K562 (cell line): ENCODE measurements at regions not wholly inside any gene's neighbourhood (a gene's known extent, or its start where the extent isn't known, plus 50 kb on each side); places are given as distances from the start of the nearest gene placed in this dataset.

ENCODE experiments used
- ATAC-seq: fragments of 200-7000 bp; cut with Tn5 transposase; 3 replicates; pipeline ENCODE4 v1.9.1; 2020; ENCODE audit warnings: moderate library complexity
- BruUV-seq: library from RNA; stranded (reverse); fragments of 400-500 nt; replicated peaks from 2 replicates; lab custom pipeline; 2021; lab: Mats Ljungman, UMichigan
- CTCF ChIA-PET: fragments of 300-600 bp; formaldehyde crosslinking; extraction: SDS; loops from one replicate; lab custom pipeline; 2021; ENCODE audit warnings: low intra/inter-chr PET ratio; lab: Yijun Ruan, JAX
- POLR2A ChIA-PET: fragments of 300-600, 350-650 bp; sonication (Branson Sonifier 250); formaldehyde crosslinking; extraction: SDS; loops from one replicate; lab custom pipeline; 2021; ENCODE audit warnings: antibody characterized with exemption, inconsistent platforms; lab: Yijun Ruan, JAX
- DNase-seq, 4 experiments: peaks; one replicate each; pipeline versions ENCODE4 v3.0.0 to v3.0.0-alpha.2; 2011 to 2018; ENCODE audit warnings: low spot score in 3 of 4, mixed read lengths in 3 of 4; ENCODE audit errors: extremely low read depth in 1 of 4
- FAIRE-seq: peaks from 2 replicates; lab custom pipeline; 2011; peaks lifted over from hg19 to GRCh38; lab: Jason Lieb, UNC
- H2AFZ ChIP-seq: 2 replicates; pipeline ENCODE4 v1.6.0; 2011; ENCODE audit warnings: low read depth, low read length, control low read depth, inconsistent platforms
- H3K27ac ChIP-seq: fragments of 200-600 bp; 3 replicates; pipeline ENCODE4 v1.8.0; 2011; ENCODE audit warnings: low read depth, mild to moderate bottlenecking, control low read depth, inconsistent platforms, low read length, moderate library complexity, mixed read lengths; ENCODE audit errors: extremely low read depth
- H3K27me3 ChIP-seq, 2 experiments: fragments of 300-600 bp in 1 of 2; 2 replicates in 1 of 2; 3 replicates in 1 of 2; pipeline versions ENCODE4 v1.6.0 to v1.8.0; 2011; ENCODE audit warnings: inconsistent platforms in 2 of 2, low read length in 2 of 2, mild to moderate bottlenecking in 1 of 2, mixed read lengths in 1 of 2, moderate library complexity in 1 of 2; ENCODE audit not compliant: control insufficient read depth in 2 of 2, insufficient read depth in 2 of 2
- H3K36me3 ChIP-seq: fragments of 300-600 bp; 3 replicates; pipeline ENCODE4 v1.8.0; 2011; ENCODE audit warnings: mild to moderate bottlenecking, low read length, inconsistent platforms; ENCODE audit not compliant: control insufficient read depth, insufficient read depth
- H3K4me1 ChIP-seq, 2 experiments: fragments of 200-600 bp in 1 of 2; replicated peaks in 1 of 2; 2 replicates in 1 of 2; 3 replicates in 1 of 2; pipeline versions ENCODE4 v1.5.1 to v1.8.0; 2011; ENCODE audit warnings: inconsistent platforms in 2 of 2, low read length in 2 of 2, mild to moderate bottlenecking in 1 of 2, mixed read lengths in 1 of 2, moderate library complexity in 1 of 2; ENCODE audit not compliant: control insufficient read depth in 2 of 2, insufficient read depth in 2 of 2
- H3K4me2 ChIP-seq: 2 replicates; pipeline ENCODE4 v1.6.1; 2011; ENCODE audit warnings: low read length, control low read depth, inconsistent platforms, mixed read lengths; ENCODE audit not compliant: insufficient read depth
- H3K4me3 ChIP-seq: fragments of 200-600 bp; sonication (generic), shearing (Covaris generic); 2 replicates; pipeline ENCODE4 v1.5.1; 2016; ENCODE audit warnings: control low read depth, inconsistent platforms
- H3K79me2 ChIP-seq: fragments of 200-600 bp; 3 replicates; pipeline ENCODE4 v1.8.0; 2011; ENCODE audit warnings: low read length, inconsistent platforms; ENCODE audit not compliant: control insufficient read depth, insufficient read depth
- H3K9ac ChIP-seq, 2 experiments: 2 replicates each; pipeline versions ENCODE4 v1.6.0 to v1.6.1; 2011; ENCODE audit warnings: low read depth in 2 of 2, low read length in 2 of 2, control low read depth in 1 of 2, inconsistent platforms in 1 of 2, mild to moderate bottlenecking in 1 of 2, mixed read lengths in 1 of 2; ENCODE audit not compliant: insufficient read depth in 1 of 2
- H3K9me1 ChIP-seq: one replicate; pipeline ENCODE4 v1.6.0; 2011; ENCODE audit warnings: inconsistent platforms, mild to moderate bottlenecking, low read length, moderate library complexity; ENCODE audit not compliant: control insufficient read depth, insufficient read depth
- H3K9me3 ChIP-seq: replicated peaks from 2 replicates; pipeline ENCODE4 v1.5.1; 2011; ENCODE audit warnings: low read depth, low read length, inconsistent platforms; ENCODE audit not compliant: control insufficient read depth, insufficient read depth
- H4K20me1 ChIP-seq: replicated peaks from 2 replicates; pipeline ENCODE4 v1.6.1; 2011; ENCODE audit warnings: low read length, inconsistent platforms, mixed read lengths; ENCODE audit not compliant: control insufficient read depth, insufficient read depth
- CCNT2 ChIP-seq: IDR thresholded peaks from 2 replicates; pipeline ENCODE4 v1.6.1; 2011; ENCODE audit warnings: borderline replicate concordance, low read depth, mild to moderate bottlenecking, moderate library complexity, mixed read lengths, low read length; ENCODE audit not compliant: insufficient read length; ENCODE audit errors: extremely low read depth
- CEBPB ChIP-seq: fragments of 450-650 bp; IDR thresholded peaks from 2 replicates; pipeline ENCODE4 v1.6.1; 2016; ENCODE audit warnings: missing genetic modification characterization, missing compliant biosample characterization
- COPS2 ChIP-seq: fragments of 450-650 bp; conservative IDR thresholded peaks from 2 replicates; pipeline ENCODE4 v1.6.1; 2016; ENCODE audit warnings: mild to moderate bottlenecking, moderate library complexity
- DMBX1 ChIP-seq: fragments of 250-450 bp; sonication (Bioruptor Pico); IDR thresholded peaks from 2 replicates; pipeline ENCODE4 v1.8.0; 2022; ENCODE audit warnings: inconsistent platforms, mild to moderate bottlenecking, moderate library complexity, borderline replicate concordance
- ETV6 ChIP-seq, 3 experiments: fragments of 150-350 bp in 1 of 3; sonication (generic) in 1 of 3; formaldehyde crosslinking in 1 of 3; IDR thresholded peaks; 2 replicates each; pipeline versions ENCODE4 v1.6.1 to v1.8.0; 2014 to 2022; ENCODE audit warnings: borderline replicate concordance in 2 of 3, low read depth in 2 of 3, antibody characterized with exemption in 1 of 3, low read length in 1 of 3, mild to moderate bottlenecking in 1 of 3, missing genetic modification reagents in 1 of 3
- FOS ChIP-seq: IDR thresholded peaks from 3 replicates; pipeline ENCODE4 v1.6.1; 2011; ENCODE audit not compliant: insufficient read length; ENCODE audit errors: extremely low read depth
- HMG20B ChIP-seq: fragments of 250-450 bp; sonication (Bioruptor Pico); IDR thresholded peaks from 2 replicates; pipeline ENCODE4 v1.5.0; 2021; ENCODE audit warnings: mild to moderate bottlenecking
- MTF1 ChIP-seq: fragments of 250-450 bp; sonication (Bioruptor Pico); IDR thresholded peaks from 2 replicates; pipeline ENCODE4 v1.9.0; 2021; ENCODE audit warnings: moderate library complexity, mild to moderate bottlenecking, inconsistent platforms, borderline replicate concordance
- ZBTB1 ChIP-seq: sonication (generic); formaldehyde crosslinking; IDR thresholded peaks from 2 replicates; pipeline ENCODE4 v1.8.1; 2023; ENCODE audit warnings: missing genetic modification reagents, low read depth, mild to moderate bottlenecking, borderline replicate concordance
- ZFP30 ChIP-seq: fragments of 250-450 bp; sonication (Bioruptor Pico); IDR thresholded peaks from 2 replicates; pipeline ENCODE4 v1.8.0; 2022; ENCODE audit warnings: moderate library complexity, mild to moderate bottlenecking, inconsistent platforms, borderline replicate concordance
- ZNF384 ChIP-seq: IDR thresholded peaks from 2 replicates; pipeline ENCODE4 v1.6.1; 2012; ENCODE audit warnings: low read depth, low read length, improper control_type of control experiment
- ZNF79 ChIP-seq: fragments of 250-450 bp; sonication (Bioruptor Pico); IDR thresholded peaks from 2 replicates; pipeline ENCODE4 v1.4.0; 2020; ENCODE audit warnings: low read depth, mild to moderate bottlenecking, moderate library complexity
- WGBS: fragments of 100-300 bp; shearing (Covaris generic); methylation state at CpG from one replicate; pipeline ENCODE4 v1.1.6; 2016; ENCODE audit warnings: low coverage, mixed read lengths; ENCODE audit not compliant: insufficient coverage; ENCODE audit errors: missing lambda C conversion rate; 5-methylcytosine and 5-hydroxymethylcytosine counted together
- in situ Hi-C: fragments of 300-500 bp; cut with MboI; formaldehyde crosslinking; loops from 4 replicates; pipeline ENCODE4 v1.15.0; 2018; ENCODE audit warnings: inconsistent platforms, mixed read lengths
- intact Hi-C: fragments of 100-400 bp; cut with micrococcal nuclease; formaldehyde crosslinking; loops from 2 replicates; pipeline ENCODE4 v1.14.2; 2022
- TF ChIP-seq, protein P1 (sequence below), 2 experiments: IDR thresholded peaks; 2 replicates each; pipeline ENCODE4 v1.6.1; 2011; ENCODE audit warnings: borderline replicate concordance in 1 of 2, control low read depth in 1 of 2, low read depth in 1 of 2, low read length in 1 of 2, mild to moderate bottlenecking in 1 of 2, mixed read lengths in 1 of 2, moderate library complexity in 1 of 2; ENCODE audit not compliant: insufficient read depth in 1 of 2, insufficient read length in 1 of 2, poor library complexity in 1 of 2, severe bottlenecking in 1 of 2; ENCODE audit errors: extremely low read depth in 1 of 2
- TF ChIP-seq, protein P2 (sequence below): fragments of 450-650 bp; formaldehyde crosslinking; IDR thresholded peaks from 2 replicates; pipeline ENCODE4 v1.4.0; 2020; ENCODE audit warnings: mild to moderate bottlenecking, mixed read lengths
- TF ChIP-seq, protein P3 (sequence below): sonication (generic); formaldehyde crosslinking; IDR thresholded peaks from 2 replicates; pipeline ENCODE4 v1.4.0; 2020; ENCODE audit warnings: mild to moderate bottlenecking, missing genetic modification reagents
- TF ChIP-seq, protein P4 (sequence below): fragments of 250-450 bp; sonication (Bioruptor Pico); IDR thresholded peaks from 2 replicates; pipeline ENCODE4 v1.9.0; 2021; ENCODE audit warnings: mild to moderate bottlenecking

DNA sequence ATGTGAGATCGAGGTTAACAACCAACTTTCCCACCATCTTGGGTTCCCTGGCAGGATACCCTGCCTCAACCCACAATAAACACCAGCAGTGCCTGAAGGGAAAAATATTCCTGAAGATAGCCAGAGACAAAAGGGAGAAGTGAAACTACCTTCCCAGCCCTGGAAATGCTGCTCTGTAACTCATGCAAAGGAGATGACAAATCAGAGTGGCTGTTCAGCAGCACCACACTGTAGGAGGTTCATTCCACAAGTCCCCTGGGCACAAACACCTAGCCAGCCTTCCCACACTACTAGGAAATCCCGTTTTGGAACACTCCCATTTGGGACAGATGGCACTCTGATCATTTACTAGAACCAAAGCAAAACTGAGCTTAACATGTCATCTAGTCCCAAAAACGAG, 190.7 kb upstream of the RBBP8 start (continued):
- TF ChIP-seq, protein P1, sequence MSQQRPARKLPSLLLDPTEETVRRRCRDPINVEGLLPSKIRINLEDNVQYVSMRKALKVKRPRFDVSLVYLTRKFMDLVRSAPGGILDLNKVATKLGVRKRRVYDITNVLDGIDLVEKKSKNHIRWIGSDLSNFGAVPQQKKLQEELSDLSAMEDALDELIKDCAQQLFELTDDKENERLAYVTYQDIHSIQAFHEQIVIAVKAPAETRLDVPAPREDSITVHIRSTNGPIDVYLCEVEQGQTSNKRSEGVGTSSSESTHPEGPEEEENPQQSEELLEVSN (IDR thresholded peaks at IDR 0.05; ENCODE audit: borderline replicate concordance in 1 of 2, extremely low read depth in 1 of 2, insufficient read depth in 1 of 2, insufficient read length in 1 of 2, low read depth in 1 of 2, low read length in 1 of 2, poor library complexity in 1 of 2, severe bottlenecking in 1 of 2) = no peak
- TF ChIP-seq HMG20B (CRISPR knock-in tag) = no peak
- no peak for TF ChIP-seq DMBX1 (CRISPR knock-in tag)
- TF ChIP-seq, protein P2, sequence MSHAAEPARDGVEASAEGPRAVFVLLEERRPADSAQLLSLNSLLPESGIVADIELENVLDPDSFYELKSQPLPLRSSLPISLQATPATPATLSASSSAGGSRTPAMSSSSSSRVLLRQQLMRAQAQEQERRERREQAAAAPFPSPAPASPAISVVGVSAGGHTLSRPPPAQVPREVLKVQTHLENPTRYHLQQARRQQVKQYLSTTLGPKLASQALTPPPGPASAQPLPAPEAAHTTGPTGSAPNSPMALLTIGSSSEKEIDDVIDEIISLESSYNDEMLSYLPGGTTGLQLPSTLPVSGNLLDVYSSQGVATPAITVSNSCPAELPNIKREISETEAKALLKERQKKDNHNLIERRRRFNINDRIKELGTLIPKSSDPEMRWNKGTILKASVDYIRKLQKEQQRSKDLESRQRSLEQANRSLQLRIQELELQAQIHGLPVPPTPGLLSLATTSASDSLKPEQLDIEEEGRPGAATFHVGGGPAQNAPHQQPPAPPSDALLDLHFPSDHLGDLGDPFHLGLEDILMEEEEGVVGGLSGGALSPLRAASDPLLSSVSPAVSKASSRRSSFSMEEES (CRISPR knock-in tag) = no peak
- TF ChIP-seq MTF1 (CRISPR knock-in tag) = no peak
- no peak for TF ChIP-seq CEBPB (tag)

DNA sequence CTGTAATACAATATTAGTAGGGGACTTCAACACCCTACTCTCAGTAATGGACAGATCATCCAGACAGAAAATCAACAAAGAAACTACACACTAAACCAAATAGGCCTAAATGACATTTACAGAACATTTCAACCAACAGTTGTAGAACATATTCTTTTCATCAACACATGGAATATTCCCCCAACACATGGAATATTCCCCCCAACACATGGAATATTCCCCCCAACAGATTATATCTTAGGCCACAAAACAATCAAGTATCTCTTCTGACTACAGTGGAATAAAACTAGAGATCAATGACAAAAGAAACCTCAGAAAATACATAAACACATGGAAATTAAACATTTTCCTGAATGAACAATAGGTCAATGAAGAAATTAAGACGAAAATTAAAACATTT, 187.2 kb upstream of the RBBP8 start:
- Histone ChIP-seq H3K79me2 (no peaks in the 10 kb centered on the region), H3K9me3 (no peaks in the 10 kb centered on the region), H2AFZ (no peak overlapping the region), H3K4me2 (no peak overlapping the region), H4K20me1 (no peaks in the 10 kb centered on the region; the same call in 1 of the 2 replicates), H3K27me3 (peaks cover 0 to 11% of the 10 kb centered on the region in 2 experiments; a peak in 2 of 5 replicates), H3K4me1 (no peaks in the 10 kb centered on the region), H3K4me3 (no peak overlapping the region), H3K27ac (no peak overlapping the region), H3K9ac (no peak overlapping the region), H3K9me1 (no peaks in the 10 kb centered on the region), H3K36me3 (no peaks in the 10 kb centered on the region)
- 0% methylated on average over 1 of the region's 1 CpG for WGBS
- intact Hi-C loops = no loop called here
- no TSS peak for BruUV-seq
- in situ Hi-C loops = no loop called here
- no peak for DNase-seq
- ChIA-PET CTCF (no interaction called here), POLR2A (no interaction called here)
- no peak for FAIRE-seq
- ATAC-seq = no peak
- TF ChIP-seq ETV6 (IDR thresholded peaks at IDR 0.05; ENCODE audit: borderline replicate concordance in 1 of 2, low read depth in 2 of 2, low read length in 1 of 2) (no peak), ETV6 (CRISPR knock-in tag; IDR thresholded peaks at IDR 0.05; ENCODE audit: borderline replicate concordance) (no peak), FOS (no peak), COPS2 (no peak), CCNT2 (no peak), ZBTB1 (CRISPR knock-in tag) (no peak), ZNF79 (no peak), ZFP30 (CRISPR knock-in tag) (no peak), ZNF384 (no peak)
- TF ChIP-seq, protein P3, sequence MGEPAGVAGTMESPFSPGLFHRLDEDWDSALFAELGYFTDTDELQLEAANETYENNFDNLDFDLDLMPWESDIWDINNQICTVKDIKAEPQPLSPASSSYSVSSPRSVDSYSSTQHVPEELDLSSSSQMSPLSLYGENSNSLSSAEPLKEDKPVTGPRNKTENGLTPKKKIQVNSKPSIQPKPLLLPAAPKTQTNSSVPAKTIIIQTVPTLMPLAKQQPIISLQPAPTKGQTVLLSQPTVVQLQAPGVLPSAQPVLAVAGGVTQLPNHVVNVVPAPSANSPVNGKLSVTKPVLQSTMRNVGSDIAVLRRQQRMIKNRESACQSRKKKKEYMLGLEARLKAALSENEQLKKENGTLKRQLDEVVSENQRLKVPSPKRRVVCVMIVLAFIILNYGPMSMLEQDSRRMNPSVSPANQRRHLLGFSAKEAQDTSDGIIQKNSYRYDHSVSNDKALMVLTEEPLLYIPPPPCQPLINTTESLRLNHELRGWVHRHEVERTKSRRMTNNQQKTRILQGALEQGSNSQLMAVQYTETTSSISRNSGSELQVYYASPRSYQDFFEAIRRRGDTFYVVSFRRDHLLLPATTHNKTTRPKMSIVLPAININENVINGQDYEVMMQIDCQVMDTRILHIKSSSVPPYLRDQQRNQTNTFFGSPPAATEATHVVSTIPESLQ = no peak
- TF ChIP-seq, protein P4, sequence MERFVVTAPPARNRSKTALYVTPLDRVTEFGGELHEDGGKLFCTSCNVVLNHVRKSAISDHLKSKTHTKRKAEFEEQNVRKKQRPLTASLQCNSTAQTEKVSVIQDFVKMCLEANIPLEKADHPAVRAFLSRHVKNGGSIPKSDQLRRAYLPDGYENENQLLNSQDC = no peak
